GM06990 (cell line): ENCODE measurements at regions not wholly inside any gene's neighbourhood (a gene's known extent, or its start where the extent isn't known, plus 50 kb on each side); places are given as distances from the start of the nearest gene placed in this dataset.
A peak's percentile ranks its signal among the peaks of the same experiment; 100 is the strongest.
"Not testable (repeated sequence)": the region's sequence is repeated elsewhere in the genome, so short reads cannot be mapped to it uniquely, and the experiment has no call there.

Source experiments
- DNase-seq: peaks from one replicate; pipeline ENCODE4 v3.0.0-alpha.2; 2011; ENCODE audit not compliant: insufficient read length; ENCODE audit errors: extremely low read depth
- H3K27me3 ChIP-seq: replicated peaks from 2 replicates; pipeline ENCODE4 v1.6.0; 2011; ENCODE audit warnings: low read length; ENCODE audit not compliant: control insufficient read depth, insufficient read depth
- H3K36me3 ChIP-seq: 2 replicates; pipeline ENCODE4 v1.5.1; 2011; ENCODE audit warnings: low read length; ENCODE audit not compliant: control insufficient read depth, insufficient read depth
- H3K4me3 ChIP-seq: replicated peaks from 2 replicates; pipeline ENCODE4 v1.5.1; 2011; ENCODE audit warnings: low read depth, mild to moderate bottlenecking, control low read depth, low read length
- TF ChIP-seq, protein P1 (sequence below): IDR thresholded peaks from 2 replicates; pipeline ENCODE4 v1.5.1; 2011; ENCODE audit warnings: low read length, control low read depth, mild to moderate bottlenecking, inconsistent platforms; ENCODE audit not compliant: insufficient read depth, poor library complexity, severe bottlenecking

DNA sequence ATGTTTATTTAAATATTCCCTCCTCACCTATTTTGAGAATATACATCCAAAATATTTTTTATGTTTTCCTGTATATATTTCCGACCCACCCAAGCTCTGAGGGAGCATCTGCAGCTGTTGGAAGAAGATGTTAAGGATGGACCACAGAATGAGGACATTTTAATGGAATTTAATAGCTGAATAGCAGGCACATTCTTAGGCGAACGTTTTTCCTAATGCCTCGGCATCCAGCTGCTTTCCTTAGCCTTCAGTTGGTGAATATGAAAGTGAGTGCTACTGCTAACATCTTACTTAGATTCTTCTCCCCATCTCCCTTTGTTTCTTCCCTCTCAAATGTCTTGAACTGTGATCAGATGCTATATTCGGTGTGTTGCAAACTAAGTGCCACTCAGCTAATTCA is 158.0 kb upstream of the CTSO start:
- no peak for DNase-seq
- TF ChIP-seq, protein P1, sequence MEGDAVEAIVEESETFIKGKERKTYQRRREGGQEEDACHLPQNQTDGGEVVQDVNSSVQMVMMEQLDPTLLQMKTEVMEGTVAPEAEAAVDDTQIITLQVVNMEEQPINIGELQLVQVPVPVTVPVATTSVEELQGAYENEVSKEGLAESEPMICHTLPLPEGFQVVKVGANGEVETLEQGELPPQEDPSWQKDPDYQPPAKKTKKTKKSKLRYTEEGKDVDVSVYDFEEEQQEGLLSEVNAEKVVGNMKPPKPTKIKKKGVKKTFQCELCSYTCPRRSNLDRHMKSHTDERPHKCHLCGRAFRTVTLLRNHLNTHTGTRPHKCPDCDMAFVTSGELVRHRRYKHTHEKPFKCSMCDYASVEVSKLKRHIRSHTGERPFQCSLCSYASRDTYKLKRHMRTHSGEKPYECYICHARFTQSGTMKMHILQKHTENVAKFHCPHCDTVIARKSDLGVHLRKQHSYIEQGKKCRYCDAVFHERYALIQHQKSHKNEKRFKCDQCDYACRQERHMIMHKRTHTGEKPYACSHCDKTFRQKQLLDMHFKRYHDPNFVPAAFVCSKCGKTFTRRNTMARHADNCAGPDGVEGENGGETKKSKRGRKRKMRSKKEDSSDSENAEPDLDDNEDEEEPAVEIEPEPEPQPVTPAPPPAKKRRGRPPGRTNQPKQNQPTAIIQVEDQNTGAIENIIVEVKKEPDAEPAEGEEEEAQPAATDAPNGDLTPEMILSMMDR = no peak
- Histone ChIP-seq H3K27me3 (no peaks in the 10 kb centered on the region; the same call in 1 of the 2 replicates), H3K4me3 (no peak overlapping the region), H3K36me3 (no peaks in the 10 kb centered on the region)

DNA sequence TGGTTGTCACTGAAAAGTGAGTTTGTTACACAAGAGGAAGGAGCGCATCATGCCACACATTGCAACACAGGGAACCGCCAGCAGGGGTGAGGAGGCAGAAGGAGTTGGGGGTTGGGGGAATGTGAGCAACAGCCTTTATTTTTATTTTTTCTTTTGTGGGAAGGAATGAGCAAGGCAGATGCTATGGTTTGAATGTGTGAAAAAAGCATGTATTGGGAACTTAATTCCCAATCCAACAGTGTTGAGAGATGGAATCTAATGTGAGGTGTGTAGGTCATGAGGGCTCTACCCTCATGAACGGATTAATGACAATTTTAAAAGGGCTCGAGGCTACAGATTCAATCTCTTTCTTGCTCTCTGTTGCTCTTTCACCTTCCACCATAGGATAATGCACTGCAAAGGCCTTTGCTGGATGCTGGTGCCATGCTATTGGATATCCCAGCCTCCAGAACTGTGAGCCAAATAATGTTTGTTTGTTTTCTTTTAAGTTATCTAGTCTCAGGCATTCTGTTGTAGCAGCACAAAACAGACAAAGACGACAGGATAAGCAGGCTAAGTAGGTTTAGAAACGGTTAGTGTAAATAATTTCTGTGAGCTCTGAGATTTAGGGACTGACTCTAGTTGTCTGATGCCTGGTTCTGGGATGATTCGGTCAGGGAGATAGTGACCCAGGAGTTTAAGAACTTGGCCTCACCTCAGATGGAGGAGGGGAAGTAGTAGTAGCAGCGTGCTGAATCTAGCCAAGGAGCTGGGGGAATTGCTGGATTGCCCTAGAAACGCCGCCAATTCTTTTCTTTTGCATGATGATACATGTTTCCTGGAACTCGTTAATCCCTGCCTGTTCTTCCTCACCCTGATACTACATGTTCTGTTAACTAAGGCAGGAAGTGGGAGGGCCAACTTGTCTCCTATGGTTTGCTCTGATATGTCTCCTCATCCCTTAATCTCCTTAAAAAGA is 156.6 kb upstream of the CTSO start:
- DNase-seq = no peak
- TF ChIP-seq, protein P1 = peak; percentile 28
- H3K27me3 ChIP-seq = no peaks in the 10 kb centered on the region; the same call in 1 of the 2 replicates
- no peaks in the 10 kb centered on the region for H3K36me3 ChIP-seq
- H3K4me3 ChIP-seq = no peak overlapping the region

DNA sequence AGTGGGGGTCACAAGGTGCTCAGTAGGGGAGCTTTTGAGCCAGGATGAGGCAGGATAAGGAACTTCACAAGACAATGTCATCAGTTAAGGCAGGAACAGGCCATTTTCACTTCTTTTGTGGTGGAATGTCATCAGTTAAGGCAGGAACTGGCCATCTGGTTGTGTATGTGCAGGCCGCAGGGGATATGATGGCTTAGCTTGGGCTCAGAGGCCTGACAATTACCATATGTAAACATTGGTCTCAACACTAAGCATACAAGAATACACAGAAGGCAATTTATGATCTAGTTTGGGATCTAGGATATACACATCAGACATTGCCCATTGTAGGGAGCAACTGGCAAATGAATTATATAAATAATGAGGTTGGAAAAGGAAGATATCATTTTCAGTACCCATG is 155.4 kb upstream of the CTSO start:
- DNase-seq, H3K4me3 ChIP-seq, H3K36me3 ChIP-seq, H3K27me3 ChIP-seq: not testable (repeated sequence)

DNA sequence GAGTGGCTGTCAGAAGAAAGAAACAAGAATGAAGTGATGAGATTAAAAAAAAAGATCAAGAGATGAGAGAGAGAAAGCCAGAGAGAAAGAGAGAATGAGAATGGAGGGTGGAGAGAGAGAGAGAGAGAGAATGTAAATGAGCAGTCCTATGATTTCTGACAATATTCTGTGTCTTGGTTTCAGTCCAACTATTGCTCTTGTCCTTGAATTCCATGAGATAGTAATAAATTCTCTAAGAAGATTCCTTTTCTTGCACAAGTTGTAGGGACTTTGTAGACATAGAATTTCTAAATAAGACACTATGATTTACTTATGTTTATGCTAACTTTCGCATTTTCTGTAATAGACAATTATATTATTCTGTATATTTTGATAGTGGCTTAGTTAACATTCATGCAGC is 149.6 kb upstream of the CTSO start:
- H3K36me3 ChIP-seq = no peaks in the 10 kb centered on the region
- TF ChIP-seq, protein P1 = no peak
- DNase-seq = no peak

DNA sequence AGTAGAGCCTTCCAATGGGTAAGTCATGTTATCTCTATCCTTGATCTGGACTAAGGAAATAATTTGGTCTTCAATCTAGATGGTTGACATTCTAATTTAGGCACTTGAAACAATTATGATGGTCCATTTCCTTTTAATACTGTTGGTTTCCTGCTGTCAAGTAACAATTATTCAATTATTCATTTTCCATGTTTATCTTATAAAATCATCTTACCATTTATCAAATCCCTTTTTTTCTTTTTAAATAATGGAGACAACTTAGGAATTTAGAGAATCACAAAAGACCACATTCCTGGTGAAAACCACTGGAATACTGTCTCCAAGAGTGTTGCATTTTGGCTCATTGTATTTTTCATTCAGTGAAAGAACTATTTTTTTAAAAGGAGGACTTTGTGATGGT is 148.7 kb upstream of the CTSO start:
- Histone ChIP-seq H3K27me3 (no peaks in the 10 kb centered on the region), H3K36me3 (no peaks in the 10 kb centered on the region), H3K4me3 (no peak overlapping the region)
- TF ChIP-seq, protein P1 = no peak
- DNase-seq = no peak

More for the DNA sequence above, 149.6 kb upstream of the CTSO start:
- no peaks in the 10 kb centered on the region for H3K27me3 ChIP-seq
- H3K4me3 ChIP-seq = no peak overlapping the region

DNA sequence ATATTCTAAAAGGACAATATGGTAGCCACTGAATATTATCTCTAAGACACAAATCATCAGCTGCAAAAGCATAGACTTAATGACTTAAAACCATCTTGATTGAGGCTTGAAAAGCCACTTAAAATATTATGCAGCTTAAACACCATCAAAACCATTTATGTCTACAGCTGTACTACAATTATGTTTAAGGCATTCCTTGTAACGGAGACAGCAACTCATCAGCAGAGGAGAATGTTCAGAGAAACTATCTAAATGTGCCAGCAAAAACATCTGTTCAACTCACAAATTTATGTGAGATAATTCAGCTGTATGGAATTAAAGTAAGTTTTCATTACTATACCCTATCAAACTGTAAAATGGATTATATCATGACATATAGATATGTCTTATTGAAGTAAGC is 147.9 kb upstream of the CTSO start:
- TF ChIP-seq, protein P1 = no peak
- Histone ChIP-seq H3K4me3 (no peak overlapping the region), H3K36me3 (no peaks in the 10 kb centered on the region), H3K27me3 (no peaks in the 10 kb centered on the region)
- no peak for DNase-seq
